ENCODE measurements at regions not wholly inside any gene's neighbourhood (a gene's known extent, or its start where the extent isn't known, plus 50 kb on each side); places are given as distances from the start of the nearest gene placed in this dataset.
"Not testable (repeated sequence)": the region's sequence is repeated elsewhere in the genome, so short reads cannot be mapped to it uniquely, and the experiment has no call there.

GRCh38 chr2:6143812-6144211 is 451.6 kb downstream of the SOX11 start:
- WGBS (ENCODE audit: insufficient coverage): 89% methylated on average over 1 of the region's 1 CpG
- POLR2A ChIA-PET: no interaction called here
- Histone ChIP-seq H3K27ac (ENCODE audit: low read length in 2 of 2) (no peak overlapping the region), H2AFZ (ENCODE audit: insufficient read depth, low read depth, low read length, poor library complexity, severe bottlenecking) (no peak overlapping the region), H3K9ac (ENCODE audit: low read length) (no peak overlapping the region), H3K36me3 (replicated peaks in 1 of 2; ENCODE audit: control extremely low read depth in 1 of 2, control insufficient read depth in 1 of 2, extremely low read depth in 1 of 2, insufficient read depth in 2 of 2, low read length in 1 of 2) (no peaks in the 10 kb centered on the region), H3K27me3 (replicated peaks in 1 of 4; ENCODE audit: control extremely low read depth in 1 of 4, control insufficient read depth in 3 of 4, insufficient read depth in 4 of 4, low read length in 3 of 4) (no peaks in the 10 kb centered on the region), H3K4me2 (replicated peaks; ENCODE audit: low read depth, low read length, poor library complexity, severe bottlenecking) (no peak overlapping the region), H3K4me3 (ENCODE audit: control extremely low read depth in 1 of 5, extremely low read depth in 1 of 5, insufficient read depth in 1 of 5, low read depth in 2 of 5, low read length in 4 of 5) (no peak overlapping the region), H3K4me1 (ENCODE audit: control insufficient read depth in 2 of 2, insufficient read depth in 2 of 2, low read length in 2 of 2) (no peaks in the 10 kb centered on the region), H3K79me2 (ENCODE audit: control insufficient read depth, insufficient read depth, low read length) (no peaks in the 10 kb centered on the region), H3K9me3 (ENCODE audit: control extremely low read depth in 1 of 3, control insufficient read depth in 2 of 3, insufficient read depth in 1 of 3, low read length in 2 of 3) (peaks cover 0 to 3% (median 3%) of the 10 kb centered on the region in 3 donors), H4K20me1 (ENCODE audit: control insufficient read depth, insufficient read depth, low read length, poor library complexity, severe bottlenecking) (no peaks in the 10 kb centered on the region)
- CTCF ChIA-PET: no interaction called here
- peaks cover 2% of the 10 kb centered on the region for H3K9me3 Mint-ChIP-seq (ENCODE audit: insufficient read depth)
- no peak overlapping the region for H3K4me3 Mint-ChIP-seq
- TF ChIP-seq EZH2 (IDR thresholded peaks at IDR 0.05; ENCODE audit: borderline replicate concordance, insufficient read depth, low read depth, low read length, poor library complexity, severe bottlenecking) (no peak), CTCF (IDR thresholded peaks at IDR 0.05) (no peak)
- DNase-seq (no peak), ATAC-seq (ENCODE audit: low read depth) (no peak)
- no peak overlapping the region for H3K27ac Mint-ChIP-seq
- no peaks in the 10 kb centered on the region for H3K4me1 Mint-ChIP-seq
- H3K27me3 Mint-ChIP-seq: no peaks in the 10 kb centered on the region
- intact Hi-C loops (cut with micrococcal nuclease): no loop called here

- WGBS (ENCODE audit: insufficient coverage): 29% methylated on average over 1 of the region's 1 CpG
- H3K4me2 ChIP-seq (replicated peaks; ENCODE audit: low read depth, low read length, poor library complexity, severe bottlenecking); ATAC-seq (ENCODE audit: low read depth); H3K27ac Mint-ChIP-seq; H3K4me3 ChIP-seq (ENCODE audit: control extremely low read depth in 1 of 5, extremely low read depth in 1 of 5, insufficient read depth in 1 of 5, low read depth in 2 of 5, low read length in 4 of 5); H3K9me3 Mint-ChIP-seq (ENCODE audit: insufficient read depth); H4K20me1 ChIP-seq (ENCODE audit: control insufficient read depth, insufficient read depth, low read length, poor library complexity, severe bottlenecking); H3K27me3 Mint-ChIP-seq; POLR2A ChIA-PET; intact Hi-C loops (cut with micrococcal nuclease); H3K4me1 Mint-ChIP-seq; H3K27me3 ChIP-seq (replicated peaks in 1 of 4; ENCODE audit: control extremely low read depth in 1 of 4, control insufficient read depth in 3 of 4, insufficient read depth in 4 of 4, low read length in 3 of 4); DNase-seq; H3K27ac ChIP-seq (ENCODE audit: low read length in 2 of 2); H3K9me3 ChIP-seq (ENCODE audit: control extremely low read depth in 1 of 3, control insufficient read depth in 2 of 3, insufficient read depth in 1 of 3, low read length in 2 of 3); H2AFZ ChIP-seq (ENCODE audit: insufficient read depth, low read depth, low read length, poor library complexity, severe bottlenecking); CTCF ChIA-PET; H3K4me1 ChIP-seq (ENCODE audit: control insufficient read depth in 2 of 2, insufficient read depth in 2 of 2, low read length in 2 of 2); H3K36me3 ChIP-seq (replicated peaks in 1 of 2; ENCODE audit: control extremely low read depth in 1 of 2, control insufficient read depth in 1 of 2, extremely low read depth in 1 of 2, insufficient read depth in 2 of 2, low read length in 1 of 2); H3K79me2 ChIP-seq (ENCODE audit: control insufficient read depth, insufficient read depth, low read length); H3K4me3 Mint-ChIP-seq; H3K9ac ChIP-seq (ENCODE audit: low read length): not testable (repeated sequence)
Observed at GRCh38 chr2:6147215-6147614, 455.0 kb downstream of the SOX11 start.

All from B cell (primary cell).